CD4-positive, alpha-beta T cell (primary cell): ENCODE measurements at regions not wholly inside any gene's neighbourhood (a gene's known extent, or its start where the extent isn't known, plus 50 kb on each side); places are given as distances from the start of the nearest gene placed in this dataset.

Experiments
- ATAC-seq: fragments of 200-7000 bp; cut with Tn5 transposase; one replicate; pipeline ENCODE4 v1.10.0; 2022; ENCODE audit warnings: mild to moderate bottlenecking; ENCODE audit not compliant: poor library complexity
- CTCF ChIA-PET: fragments of 350-600 bp; sonication (Branson Sonifier 250); formaldehyde crosslinking; loops from one replicate; lab custom pipeline; 2021; ENCODE audit warnings: antibody characterized with exemption, inconsistent platforms; lab: Charles Lee
- POLR2A ChIA-PET: fragments of 350-600 bp; sonication (Branson Sonifier 250); formaldehyde crosslinking; loops from one replicate; lab custom pipeline; 2021; ENCODE audit warnings: antibody characterized with exemption, inconsistent platforms; lab: Charles Lee
- DNase-seq, 14 experiments: peaks; one replicate each; pipeline ENCODE4 v3.0.0-alpha.2; 2013 to 2020; ENCODE audit warnings: mixed read lengths in 2 of 14
- H3K27ac ChIP-seq, 2 donors: one replicate each; pipeline versions ENCODE4 v1.5.1 to v1.7.0; 2013; ENCODE audit warnings: low read length in 2 of 2, low read depth in 1 of 2, mild to moderate bottlenecking in 1 of 2
- H3K27me3 ChIP-seq, 2 experiments: 1 replicate in 1 of 2; 2 replicates in 1 of 2; pipeline versions ENCODE4 v1.6.1 to v1.7.0; 2013; ENCODE audit warnings: low read length in 2 of 2, control low read depth in 1 of 2, mild to moderate bottlenecking in 1 of 2, moderate library complexity in 1 of 2; ENCODE audit not compliant: insufficient read depth in 2 of 2, control insufficient read depth in 1 of 2
- H3K36me3 ChIP-seq: one replicate; pipeline ENCODE4 v1.6.1; 2013; ENCODE audit warnings: low read length, control low read depth; ENCODE audit not compliant: insufficient read depth
- H3K4me1 ChIP-seq: one replicate; pipeline ENCODE4 v1.6.1; 2013; ENCODE audit warnings: low read length, control low read depth; ENCODE audit not compliant: insufficient read depth
- H3K4me3 ChIP-seq: one replicate; pipeline ENCODE4 v1.5.1; 2013; ENCODE audit warnings: mild to moderate bottlenecking, low read length, moderate library complexity
- H3K9me3 ChIP-seq, 2 experiments: 1 replicate in 1 of 2; 2 replicates in 1 of 2; pipeline versions ENCODE4 v1.6.1 to v1.7.0; 2013; ENCODE audit warnings: low read length in 2 of 2, mild to moderate bottlenecking in 2 of 2, control low read depth in 1 of 2, moderate library complexity in 1 of 2; ENCODE audit not compliant: control insufficient read depth in 1 of 2, insufficient read depth in 1 of 2
- H3K27ac Mint-ChIP-seq: one replicate; pipeline ENCODE4 v1.8.0; 2020; ENCODE audit warnings: mixed read lengths
- H3K27me3 Mint-ChIP-seq: one replicate; pipeline ENCODE4 v1.8.0; 2021; ENCODE audit warnings: mixed read lengths
- H3K36me3 Mint-ChIP-seq: one replicate; pipeline ENCODE4 v1.8.0; 2021; ENCODE audit warnings: low read depth, mixed read lengths
- H3K4me1 Mint-ChIP-seq: one replicate; pipeline ENCODE4 v1.8.0; 2021; ENCODE audit warnings: low read depth, mixed read lengths
- H3K4me3 Mint-ChIP-seq: one replicate; pipeline ENCODE4 v1.8.0; 2020; ENCODE audit warnings: mild to moderate bottlenecking, mixed read lengths
- H3K9me3 Mint-ChIP-seq: one replicate; pipeline ENCODE4 v1.8.0; 2020; ENCODE audit warnings: mixed read lengths
- CTCF ChIP-seq: fragments of 200-600 bp; IDR thresholded peaks from one replicate; pipeline ENCODE4 v1.8.0; 2022; ENCODE audit warnings: antibody characterized with exemption, mild to moderate bottlenecking
- intact Hi-C, 2 experiments: fragments of 100-400 bp; cut with DNase I in 1 of 2; cut with micrococcal nuclease in 1 of 2; formaldehyde crosslinking; loops; one replicate each; pipeline versions ENCODE4 v1.15.1 to v1.9.0; 2023 to 2025; cut with DNase I, micrococcal nuclease

GRCh38 chr18:61657066-61657732 lies 235.6 kb downstream of the RNF152 start:
- H3K4me3 ChIP-seq: no peak overlapping the region
- intact Hi-C loops: no loop called here
- H3K36me3 ChIP-seq: no peaks in the 10 kb centered on the region
- no peaks in the 10 kb centered on the region for H3K27me3 ChIP-seq
- ChIA-PET CTCF (no interaction called here), POLR2A (no interaction called here)
- no peak for DNase-seq
- Mint-ChIP-seq H3K27ac (no peak overlapping the region), H3K4me3 (no peak overlapping the region), H3K4me1 (no peaks in the 10 kb centered on the region), H3K9me3 (peaks cover 2% of the 10 kb centered on the region), H3K27me3 (peaks cover 10% of the 10 kb centered on the region), H3K36me3 (no peaks in the 10 kb centered on the region)
- no peak overlapping the region for H3K27ac ChIP-seq
- TF ChIP-seq CTCF: no peak
- ATAC-seq: no peak
- no peaks in the 10 kb centered on the region for H3K4me1 ChIP-seq
- H3K9me3 ChIP-seq: peaks cover 0 to 3% of the 10 kb centered on the region in 2 experiments

GRCh38 chr18:61655630-61656029 lies 237.2 kb downstream of the RNF152 start:
- Histone ChIP-seq H3K27ac (no peak overlapping the region), H3K36me3 (no peaks in the 10 kb centered on the region), H3K4me3 (no peak overlapping the region), H3K27me3 (no peaks in the 10 kb centered on the region), H3K4me1 (no peaks in the 10 kb centered on the region), H3K9me3 (no peaks in the 10 kb centered on the region)
- ATAC-seq: no peak
- DNase-seq: no peak
- CTCF ChIA-PET: no interaction called here
- Mint-ChIP-seq H3K36me3 (no peaks in the 10 kb centered on the region), H3K27me3 (peaks cover 6% of the 10 kb centered on the region), H3K4me1 (no peaks in the 10 kb centered on the region), H3K9me3 (peaks cover 2% of the 10 kb centered on the region), H3K27ac (no peak overlapping the region), H3K4me3 (no peak overlapping the region)
- POLR2A ChIA-PET: no interaction called here
- TF ChIP-seq CTCF: no peak
- intact Hi-C loops: no loop called here

- Mint-ChIP-seq H3K27ac (no peak overlapping the region), H3K4me3 (no peak overlapping the region), H3K36me3 (no peaks in the 10 kb centered on the region), H3K9me3 (peaks cover 2% of the 10 kb centered on the region), H3K4me1 (no peaks in the 10 kb centered on the region), H3K27me3 (peaks cover 2% of the 10 kb centered on the region)
- ChIA-PET CTCF (no interaction called here), POLR2A (no interaction called here)
- Histone ChIP-seq H3K9me3 (no peaks in the 10 kb centered on the region), H3K36me3 (no peaks in the 10 kb centered on the region), H3K27me3 (no peaks in the 10 kb centered on the region), H3K27ac (no peak overlapping the region), H3K4me1 (no peaks in the 10 kb centered on the region), H3K4me3 (no peak overlapping the region)
- intact Hi-C loops: no loop called here
- TF ChIP-seq CTCF: no peak
- no peak for DNase-seq
- ATAC-seq: no peak
Measured at GRCh38 chr18:61653823-61654551, 238.8 kb downstream of the RNF152 start.
